Amniotic epithelial cell (primary cell): ENCODE measurements at regions not wholly inside any gene's neighbourhood (a gene's known extent, or its start where the extent isn't known, plus 50 kb on each side); places are given as distances from the start of the nearest gene placed in this dataset.
"Not testable (repeated sequence)": the region's sequence is repeated elsewhere in the genome, so short reads cannot be mapped to it uniquely, and the experiment has no call there.

Experiments used
- DNase-seq: peaks from one replicate; pipeline ENCODE4 v3.0.0-alpha.2; 2010; ENCODE audit warnings: low read depth

GRCh38 chr1:78297836-78298235, 192.9 kb upstream of the PTGFR start:
- DNase-seq, result no peak

- no peak for DNase-seq
Observed at GRCh38 chr1:78298349-78298748, 192.4 kb upstream of the PTGFR start.

GRCh38 chr1:78301141-78301540, 189.6 kb upstream of the PTGFR start:
- no peak for DNase-seq

GRCh38 chr1:78303620-78304019, 187.2 kb upstream of the PTGFR start:
- DNase-seq, result peak; percentile 93

- DNase-seq, result no peak
Observed at GRCh38 chr1:78304341-78304740, 186.4 kb upstream of the PTGFR start.

GRCh38 chr1:78304761-78305160, 186.0 kb upstream of the PTGFR start:
- DNase-seq, result no peak

- not testable (repeated sequence) for DNase-seq
Observed at GRCh38 chr1:78310261-78310660, 180.5 kb upstream of the PTGFR start.

GRCh38 chr1:78318011-78318410, 172.8 kb upstream of the PTGFR start:
- DNase-seq, result no peak

- no peak for DNase-seq
Observed at GRCh38 chr1:78319603-78320002, 171.2 kb upstream of the PTGFR start.

GRCh38 chr1:78322928-78323680, 167.7 kb upstream of the PTGFR start:
- DNase-seq, result peak; percentile 42

- no peak for DNase-seq
Observed at GRCh38 chr1:78325293-78325692, 165.5 kb upstream of the PTGFR start.

GRCh38 chr1:78329475-78329874, 161.3 kb upstream of the PTGFR start:
- no peak for DNase-seq

GRCh38 chr1:78331799-78332198, 159.0 kb upstream of the PTGFR start:
- DNase-seq, result no peak

GRCh38 chr1:78333502-78333901, 157.3 kb upstream of the PTGFR start:
- DNase-seq, result peak; percentile 76

GRCh38 chr1:78334114-78334513, 156.7 kb upstream of the PTGFR start:
- no peak for DNase-seq

GRCh38 chr1:78334952-78335351, 155.8 kb upstream of the PTGFR start:
- no peak for DNase-seq

GRCh38 chr1:78336751-78337150, 154.0 kb upstream of the PTGFR start:
- DNase-seq, result not testable (repeated sequence)

GRCh38 chr1:78339490-78339889, 151.3 kb upstream of the PTGFR start:
- peak; percentile 80 for DNase-seq

GRCh38 chr1:78340006-78340405, 150.8 kb upstream of the PTGFR start:
- DNase-seq, result peak; percentile 79

GRCh38 chr1:78348496-78349284, 142.1 kb upstream of the PTGFR start:
- DNase-seq, result peak; percentile 49

GRCh38 chr1:78351551-78352216, 139.1 kb upstream of the PTGFR start:
- no peak for DNase-seq

GRCh38 chr1:78355656-78356055, 135.1 kb upstream of the PTGFR start:
- DNase-seq, result peak; percentile 29

- DNase-seq, result no peak
Observed at GRCh38 chr1:78358165-78358564, 132.6 kb upstream of the PTGFR start.
